HG03159 (cell line): ENCODE measurements at regions not wholly inside any gene's neighbourhood (a gene's known extent, or its start where the extent isn't known, plus 50 kb on each side); places are given as distances from the start of the nearest gene placed in this dataset.

ENCODE experiments used
- ATAC-seq: cut with Tn5 transposase; IDR thresholded peaks from one replicate; pipeline ENCODE4 v1.9.1; 2021; ENCODE audit warnings: mild to moderate bottlenecking, moderate library complexity; ENCODE audit not compliant: unreplicated experiment

GRCh38 chr6:103236923-103237322 is 1622.8 kb downstream of the HACE1 start:
- ATAC-seq = no peak

DNA sequence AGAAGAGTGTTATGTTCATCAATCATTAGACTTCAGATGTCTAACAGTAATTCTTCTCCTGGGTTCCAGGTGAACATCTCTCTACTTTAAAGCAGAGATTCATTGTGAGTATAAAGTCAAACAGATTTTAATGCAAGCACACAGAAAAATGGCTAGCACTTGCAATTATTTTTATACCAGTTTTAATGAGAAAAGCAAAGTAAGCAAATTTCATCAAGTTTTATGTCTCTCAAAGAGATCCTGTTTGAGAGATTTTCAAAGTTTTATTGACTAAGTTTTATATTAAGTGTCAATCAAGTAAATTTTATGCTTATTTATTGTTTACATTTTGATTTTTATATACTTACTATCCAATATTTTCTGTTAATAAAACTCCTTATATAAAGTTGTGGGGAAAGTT is 1628.5 kb downstream of the HACE1 start:
- ATAC-seq = no peak

DNA sequence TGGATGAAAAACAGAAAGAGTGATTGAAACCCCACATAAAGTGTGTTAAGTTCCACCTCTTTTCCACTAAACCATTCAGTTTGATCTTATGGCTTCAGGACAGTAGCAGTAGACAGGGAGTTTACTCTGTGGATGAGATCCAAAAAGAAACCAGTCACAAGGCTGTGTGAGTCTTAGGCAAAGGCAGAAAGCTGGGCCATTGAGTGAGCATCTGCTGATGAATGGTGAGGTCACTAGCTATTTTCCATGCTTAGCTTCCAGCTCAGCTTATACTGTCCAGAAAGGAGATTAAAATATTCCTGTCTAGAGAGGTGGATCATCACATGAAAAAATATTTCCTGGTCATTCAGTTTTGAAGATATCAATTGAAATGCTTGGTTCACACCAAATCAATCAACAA is 1643.9 kb downstream of the HACE1 start:
- no peak for ATAC-seq

- ATAC-seq = no peak
Measured at GRCh38 chr6:103210686-103211085, 1649.0 kb downstream of the HACE1 start.

DNA sequence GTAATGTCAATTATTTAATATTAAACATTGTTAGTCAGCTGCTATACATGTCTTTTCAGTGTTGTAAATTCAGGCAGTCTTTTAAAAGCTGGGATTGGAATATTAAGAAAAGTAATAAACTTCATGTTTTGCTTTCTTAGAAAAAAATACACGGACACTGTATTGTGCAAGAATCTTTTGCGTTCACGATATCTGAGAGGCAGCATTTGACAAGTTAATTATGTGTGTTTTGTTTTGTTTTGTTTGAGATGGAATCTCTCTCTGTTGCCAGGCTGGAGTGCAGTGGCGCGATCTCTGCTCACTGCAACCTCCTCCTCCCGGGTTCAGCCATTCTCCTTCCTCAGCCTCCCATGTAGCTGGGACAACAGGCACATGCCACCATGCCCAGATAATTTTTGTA is 1661.3 kb downstream of the HACE1 start:
- ATAC-seq = no peak

DNA sequence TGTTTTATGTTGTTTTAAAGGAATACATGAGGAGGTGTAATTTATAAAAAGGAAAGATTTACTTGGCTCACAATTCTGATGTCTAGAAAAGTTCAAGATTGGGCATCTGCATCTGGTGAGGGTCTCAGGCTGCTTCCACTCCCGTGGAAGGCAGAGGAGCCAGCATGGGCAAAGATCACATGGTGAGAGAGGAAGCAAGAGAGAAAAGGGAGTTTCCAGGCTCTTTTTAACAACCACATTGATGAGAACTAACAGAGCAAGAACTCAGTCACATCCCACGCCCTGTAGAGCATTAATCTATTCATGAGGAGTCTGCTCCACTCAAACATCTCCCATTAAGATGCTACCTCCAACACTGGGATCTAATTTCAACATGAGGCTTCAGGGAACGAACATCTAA is 1666.3 kb downstream of the HACE1 start:
- ATAC-seq = no peak

- no peak for ATAC-seq
Measured at GRCh38 chr6:103191391-103192093, 1668.2 kb downstream of the HACE1 start.

DNA sequence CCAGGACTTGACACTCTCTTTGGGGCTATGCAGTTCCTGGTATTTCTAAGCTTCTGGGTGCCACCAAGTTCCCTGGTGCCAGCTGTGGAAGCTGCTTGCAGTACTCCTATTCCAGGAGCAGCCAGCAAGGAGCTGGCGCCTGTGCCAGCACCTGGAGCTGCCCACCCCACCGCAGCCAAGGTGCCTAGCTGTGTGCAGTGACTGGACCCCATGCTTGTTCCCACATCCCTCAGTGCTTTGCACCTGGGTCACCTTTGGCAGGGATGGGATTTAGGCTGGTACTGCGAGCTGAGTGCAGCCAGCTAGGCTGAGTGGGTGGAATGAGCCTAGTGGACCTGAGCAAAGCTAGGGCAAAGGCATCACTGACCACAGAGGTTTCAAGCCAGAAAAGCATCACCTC is 1674.9 kb downstream of the HACE1 start:
- no peak for ATAC-seq

GRCh38 chr6:103183831-103184411 is 1675.8 kb downstream of the HACE1 start:
- no peak for ATAC-seq

DNA sequence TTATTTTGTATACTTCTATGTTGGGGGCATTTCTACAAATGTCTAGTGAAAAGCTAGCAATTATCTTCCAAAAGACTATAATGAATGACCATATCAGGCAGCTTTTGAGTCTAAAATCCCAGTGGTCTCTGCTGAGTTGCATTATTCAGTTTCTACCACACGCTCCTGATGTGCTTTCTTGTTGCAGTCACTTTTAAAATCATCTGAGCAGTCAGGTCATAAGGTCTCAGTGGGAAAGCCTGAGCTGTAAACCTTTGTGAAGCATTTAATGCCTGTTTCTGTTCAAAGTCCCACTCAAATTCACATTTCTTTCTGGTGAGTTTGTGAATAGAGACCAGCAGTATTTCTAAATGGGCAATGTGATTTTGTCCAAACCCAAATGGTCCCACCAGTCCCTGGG is 1681.5 kb downstream of the HACE1 start:
- ATAC-seq = no peak

- ATAC-seq = no peak
Measured at GRCh38 chr6:103177791-103178190, 1681.9 kb downstream of the HACE1 start.

DNA sequence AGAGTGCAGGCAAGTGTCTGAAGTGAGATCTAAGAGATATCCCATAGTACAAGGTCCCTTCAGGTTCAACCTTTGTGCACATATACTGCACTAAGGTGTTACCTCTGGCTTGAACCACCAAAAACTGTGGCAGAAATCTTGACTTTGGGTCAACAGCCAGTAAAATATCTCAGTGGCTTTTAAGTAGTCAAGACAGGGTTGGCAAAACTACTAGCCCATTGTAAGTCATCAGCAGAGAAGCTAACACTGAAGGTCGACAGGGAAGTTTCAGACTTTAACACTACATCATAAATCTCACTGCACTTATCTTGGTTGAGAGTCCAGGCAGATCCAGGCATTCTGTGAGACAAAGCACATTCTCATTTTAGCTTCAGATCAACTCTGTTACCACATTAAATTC is 1684.7 kb downstream of the HACE1 start:
- ATAC-seq = no peak

DNA sequence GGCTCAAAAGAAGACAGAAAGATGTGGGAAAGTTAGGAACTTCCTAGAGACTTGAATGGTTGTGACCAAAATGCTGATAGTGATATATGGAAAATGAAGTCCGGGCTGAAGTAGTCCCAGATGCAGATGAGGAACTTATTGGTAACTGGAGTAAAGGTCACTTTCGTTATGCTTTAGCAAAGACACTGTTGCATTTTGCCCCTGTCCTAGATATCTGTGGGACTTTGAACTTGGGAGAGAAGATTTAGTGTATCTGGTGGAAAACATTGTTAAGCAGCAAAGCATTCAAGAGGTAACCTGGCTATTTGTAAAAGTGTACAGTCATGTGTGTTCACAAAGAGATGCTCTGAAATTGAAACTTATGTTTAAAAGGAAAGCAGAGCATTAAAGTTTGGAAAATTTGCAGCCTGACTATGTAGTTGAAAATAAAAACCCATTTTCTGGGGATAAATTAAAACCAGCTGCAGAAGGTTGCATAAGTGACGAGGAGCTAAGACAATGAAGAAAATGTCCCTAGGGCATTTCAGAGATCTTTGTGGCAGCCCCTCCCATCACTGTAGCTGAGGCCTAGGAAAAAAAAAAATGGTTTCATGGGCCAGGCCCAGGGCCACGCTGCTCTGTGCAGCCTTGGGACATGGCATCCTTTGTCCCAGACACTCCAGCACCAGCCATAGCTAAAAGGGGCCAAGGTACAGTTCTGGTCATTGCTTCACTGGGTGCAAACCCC is 1692.2 kb downstream of the HACE1 start:
- ATAC-seq = no peak

- ATAC-seq = no peak
Measured at GRCh38 chr6:103154779-103155572, 1704.7 kb downstream of the HACE1 start.

- ATAC-seq = no peak
Measured at GRCh38 chr6:103153016-103153415, 1706.7 kb downstream of the HACE1 start.

DNA sequence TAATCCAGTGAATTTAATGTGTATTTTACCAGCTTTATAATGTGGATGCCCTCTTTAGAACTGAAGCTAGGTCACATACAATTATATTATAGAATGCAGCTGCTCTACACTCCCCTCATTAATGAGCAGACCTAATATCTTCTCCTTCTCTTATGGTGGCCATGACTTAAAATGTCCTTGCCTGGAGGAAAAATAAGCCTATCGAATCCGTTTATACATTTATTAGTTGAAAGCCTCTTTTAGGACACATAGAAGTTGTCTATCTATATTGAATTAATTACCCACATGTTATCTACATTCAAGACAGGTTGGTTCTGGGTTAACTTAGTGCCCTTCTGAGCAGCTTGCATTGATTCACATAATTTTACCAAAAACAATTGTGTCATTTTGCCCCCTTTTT is 1716.8 kb downstream of the HACE1 start:
- no peak for ATAC-seq

GRCh38 chr6:103140308-103141027 is 1719.3 kb downstream of the HACE1 start:
- no peak for ATAC-seq

DNA sequence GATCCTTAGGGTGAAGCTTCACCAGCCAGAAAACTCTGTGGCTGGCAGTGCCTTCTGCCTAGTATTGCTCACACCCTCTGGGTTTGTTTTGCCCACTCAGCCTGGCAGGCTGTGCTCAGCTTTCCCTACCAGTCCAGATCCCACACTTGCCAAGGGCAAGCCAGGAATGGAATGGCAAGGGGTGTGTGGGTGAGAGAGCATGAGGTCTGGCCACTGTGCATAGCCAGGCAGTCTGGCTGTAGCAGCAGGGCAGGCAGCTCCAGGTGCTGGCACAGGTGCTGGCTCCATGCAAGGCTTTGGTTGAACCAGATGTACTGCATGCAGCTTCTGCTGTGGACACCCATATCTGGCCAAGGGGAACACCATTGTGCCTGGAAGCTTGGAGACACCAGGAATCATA is 1720.3 kb downstream of the HACE1 start:
- no peak for ATAC-seq

- ATAC-seq = no peak
Measured at GRCh38 chr6:103124471-103124870, 1731.0 kb downstream of the GRIK2 start.

GRCh38 chr6:103122766-103123601 is 1729.5 kb downstream of the GRIK2 start:
- peak; percentile 83 for ATAC-seq
